H9 (cell line): ENCODE measurements at regions not wholly inside any gene's neighbourhood (a gene's known extent, or its start where the extent isn't known, plus 50 kb on each side); places are given as distances from the start of the nearest gene placed in this dataset.

Experiments used
- DNase-seq: peaks from one replicate; pipeline ENCODE4 v3.0.0-alpha.2; 2017
- H2AFZ ChIP-seq: one replicate; pipeline ENCODE4 v1.6.1; 2013; ENCODE audit warnings: mild to moderate bottlenecking, low read length, control low read depth, moderate library complexity
- H2AK5ac ChIP-seq: 2 replicates; pipeline ENCODE4 v1.6.1; 2013; ENCODE audit warnings: low read length, control low read depth, mixed read lengths; ENCODE audit not compliant: insufficient read length
- H2BK120ac ChIP-seq: one replicate; pipeline ENCODE4 v1.6.1; 2013; ENCODE audit warnings: low read depth, mild to moderate bottlenecking, low read length, control low read depth, inconsistent platforms; ENCODE audit not compliant: poor library complexity, severe bottlenecking
- H2BK12ac ChIP-seq: 2 replicates; pipeline ENCODE4 v1.6.1; 2013; ENCODE audit warnings: low read length, control low read depth, mixed read lengths, low read depth; ENCODE audit not compliant: insufficient read length
- H2BK15ac ChIP-seq: 2 replicates; pipeline ENCODE4 v1.6.1; 2013; ENCODE audit warnings: low read depth, low read length, control low read depth
- H2BK20ac ChIP-seq: one replicate; pipeline ENCODE4 v1.6.1; 2013; ENCODE audit warnings: low read depth, mild to moderate bottlenecking, low read length, control low read depth, inconsistent platforms; ENCODE audit not compliant: poor library complexity, severe bottlenecking
- H2BK5ac ChIP-seq: 2 replicates; pipeline ENCODE4 v1.6.1; 2013; ENCODE audit warnings: low read length, control low read depth, mixed read lengths; ENCODE audit not compliant: insufficient read length
- H3K14ac ChIP-seq: 2 replicates; pipeline ENCODE4 v1.6.1; 2013; ENCODE audit warnings: low read length, control low read depth; ENCODE audit not compliant: insufficient read depth
- H3K18ac ChIP-seq: 2 replicates; pipeline ENCODE4 v1.6.1; 2013; ENCODE audit warnings: low read depth, mild to moderate bottlenecking, mixed read lengths, low read length, control low read depth; ENCODE audit not compliant: insufficient read length
- H3K23ac ChIP-seq: 2 replicates; pipeline ENCODE4 v1.6.1; 2013; ENCODE audit warnings: low read length, control low read depth, mixed read lengths, low read depth; ENCODE audit not compliant: insufficient read length
- H3K23me2 ChIP-seq: 2 replicates; pipeline ENCODE4 v1.6.1; 2013; ENCODE audit warnings: low read depth, mild to moderate bottlenecking, mixed read lengths, low read length, control low read depth; ENCODE audit not compliant: insufficient read length, poor library complexity, severe bottlenecking
- H3K27ac ChIP-seq: 2 replicates; pipeline ENCODE4 v1.5.1; 2013; ENCODE audit warnings: low read length, control low read depth, mixed read lengths, low read depth; ENCODE audit not compliant: insufficient read length
- H3K27me3 ChIP-seq: 2 replicates; pipeline ENCODE4 v1.6.1; 2013; ENCODE audit warnings: low read length, control low read depth, inconsistent platforms; ENCODE audit not compliant: insufficient read depth
- H3K4ac ChIP-seq: 2 replicates; pipeline ENCODE4 v1.6.1; 2013; ENCODE audit warnings: low read depth, mild to moderate bottlenecking, control low read depth, inconsistent platforms, low read length, moderate library complexity
- H3K4me1 ChIP-seq: 2 replicates; pipeline ENCODE4 v1.6.1; 2013; ENCODE audit warnings: low read length, control low read depth, inconsistent platforms; ENCODE audit not compliant: insufficient read depth
- H3K4me2 ChIP-seq: 2 replicates; pipeline ENCODE4 v1.6.1; 2013; ENCODE audit warnings: low read length, control low read depth, mixed read lengths; ENCODE audit not compliant: insufficient read length, insufficient read depth
- H3K56ac ChIP-seq: 2 replicates; pipeline ENCODE4 v1.6.1; 2013; ENCODE audit warnings: low read depth, mild to moderate bottlenecking, mixed read lengths, low read length, control low read depth; ENCODE audit not compliant: insufficient read length
- H3K79me1 ChIP-seq: 2 replicates; pipeline ENCODE4 v1.6.1; 2013; ENCODE audit warnings: low read depth, mild to moderate bottlenecking, moderate library complexity, low read length, control low read depth, inconsistent platforms; ENCODE audit not compliant: insufficient read depth, poor library complexity, severe bottlenecking
- H3K79me2 ChIP-seq: 2 replicates; pipeline ENCODE4 v1.6.1; 2013; ENCODE audit warnings: low read length, control low read depth, inconsistent platforms; ENCODE audit not compliant: insufficient read depth
- H3K9ac ChIP-seq: 2 replicates; pipeline ENCODE4 v1.6.1; 2013; ENCODE audit warnings: low read length, control low read depth, mixed read lengths; ENCODE audit not compliant: insufficient read length; ENCODE audit errors: extremely low read depth
- H3K9me3 ChIP-seq: one replicate; pipeline ENCODE4 v1.6.1; 2013; ENCODE audit warnings: low read depth, low read length, inconsistent platforms; ENCODE audit not compliant: control insufficient read depth
- H3T11ph ChIP-seq: one replicate; pipeline ENCODE4 v1.6.1; 2013; ENCODE audit warnings: mild to moderate bottlenecking, low read length, control low read depth, inconsistent platforms
- H4K20me1 ChIP-seq: one replicate; pipeline ENCODE4 v1.6.1; 2013; ENCODE audit not compliant: control insufficient read depth, insufficient read length, insufficient read depth
- H4K5ac ChIP-seq: 2 replicates; pipeline ENCODE4 v1.6.1; 2013; ENCODE audit warnings: low read depth, mild to moderate bottlenecking, mixed read lengths, low read length, control low read depth; ENCODE audit not compliant: insufficient read length
- H4K8ac ChIP-seq: replicated peaks from 2 replicates; pipeline ENCODE4 v1.6.1; 2013; ENCODE audit warnings: low read length, control low read depth, mixed read lengths, low read depth; ENCODE audit not compliant: insufficient read length
- H4K91ac ChIP-seq: 2 replicates; pipeline ENCODE4 v1.6.1; 2013; ENCODE audit warnings: low read depth, mild to moderate bottlenecking, moderate library complexity, mixed read lengths, low read length, control low read depth; ENCODE audit not compliant: insufficient read length
- H3K27ac Mint-ChIP-seq, 3 experiments: 2 replicates in 2 of 3; 3 replicates in 1 of 3; pipeline ENCODE4 v1.8.0; 2020 to 2021; ENCODE audit warnings: mixed read lengths in 3 of 3, mild to moderate bottlenecking in 1 of 3, moderate library complexity in 1 of 3
- H3K27me3 Mint-ChIP-seq: 2 replicates; pipeline ENCODE4 v1.8.0; 2021; ENCODE audit warnings: low read depth, mild to moderate bottlenecking, moderate library complexity, mixed read lengths
- H3K36me3 Mint-ChIP-seq, 3 experiments: 2 replicates in 2 of 3; 3 replicates in 1 of 3; pipeline ENCODE4 v1.8.0; 2020 to 2021; ENCODE audit warnings: low read depth in 3 of 3, mixed read lengths in 3 of 3; ENCODE audit not compliant: insufficient read depth in 1 of 3
- H3K4me1 Mint-ChIP-seq, 2 experiments: 2 replicates each; pipeline ENCODE4 v1.8.0; 2020; ENCODE audit warnings: mixed read lengths in 2 of 2
- H3K4me3 Mint-ChIP-seq, 2 experiments: 2 replicates in 1 of 2; 3 replicates in 1 of 2; pipeline ENCODE4 v1.8.0; 2020 to 2021; ENCODE audit warnings: mild to moderate bottlenecking in 2 of 2, mixed read lengths in 2 of 2, moderate library complexity in 1 of 2
- H3K9me3 Mint-ChIP-seq, 2 experiments: 2 replicates in 1 of 2; 3 replicates in 1 of 2; pipeline ENCODE4 v1.8.0; 2020; ENCODE audit warnings: mild to moderate bottlenecking in 2 of 2, mixed read lengths in 2 of 2, moderate library complexity in 1 of 2
- CTCF ChIP-seq: fragments of 200-600 bp; sonication (generic); conservative IDR thresholded peaks from 3 replicates; pipeline ENCODE4 v1.8.0; 2021; ENCODE audit warnings: antibody characterized with exemption, mild to moderate bottlenecking
- WGBS: extraction: QIAGEN DNeasy Blood & Tissue Kit; methylation state at CpG from one replicate; pipeline ENCODE4 v1.1.7; 2013; ENCODE audit warnings: missing lambda C conversion rate, low lambda C conversion rate, mixed read lengths; ENCODE audit not compliant: insufficient read length; ENCODE audit errors: extremely low coverage; 5-methylcytosine and 5-hydroxymethylcytosine counted together

- Histone ChIP-seq H2BK5ac (no peak overlapping the region), H2AFZ (no peak overlapping the region), H4K91ac (no peak overlapping the region), H4K8ac (no peak overlapping the region), H3K23me2 (no peaks in the 10 kb centered on the region), H3K27me3 (no peaks in the 10 kb centered on the region), H2BK20ac (no peak overlapping the region), H2BK15ac (no peak overlapping the region), H3K79me1 (no peaks in the 10 kb centered on the region), H4K5ac (no peak overlapping the region), H3T11ph (no peak overlapping the region), H3K18ac (no peak overlapping the region), H3K56ac (no peak overlapping the region), H3K4me2 (no peak overlapping the region), H3K79me2 (no peaks in the 10 kb centered on the region), H2AK5ac (no peak overlapping the region), H3K4ac (no peak overlapping the region), H4K20me1 (no peaks in the 10 kb centered on the region), H2BK12ac (no peak overlapping the region), H3K9ac (no peak overlapping the region), H3K23ac (no peak overlapping the region), H3K4me1 (no peaks in the 10 kb centered on the region), H3K27ac (no peak overlapping the region), H2BK120ac (no peak overlapping the region), H3K14ac (no peak overlapping the region), H3K9me3 (no peaks in the 10 kb centered on the region)
- Mint-ChIP-seq H3K36me3 (no peaks in the 10 kb centered on the region), H3K4me1 (no peaks in the 10 kb centered on the region), H3K9me3 (no peaks in the 10 kb centered on the region; a peak in 1 of 5 replicates), H3K27me3 (no peaks in the 10 kb centered on the region), H3K27ac (no peak overlapping the region), H3K4me3 (no peak overlapping the region)
- no CpG with 5 or more reads among the region's 4 CpGs for WGBS
- no peak for TF ChIP-seq CTCF
- no peak for DNase-seq
Observed at GRCh38 chr2:194907569-194907968, 749.5 kb upstream of the SLC39A10 start.
